Lung (tissue), 11 donors: ENCODE measurements at regions not wholly inside any gene's neighbourhood (a gene's known extent, or its start where the extent isn't known, plus 50 kb on each side); places are given as distances from the start of the nearest gene placed in this dataset.

Source experiments
- ATAC-seq: fragments of 200-7000 bp; cut with Tn5 transposase; one replicate; pipeline ENCODE4 v1.9.1; 2020; ENCODE audit warnings: moderate number of reproducible peaks; ENCODE audit not compliant: insufficient read depth, low FRiP score
- DNase-seq, 3 donors: peaks; one replicate each; pipeline ENCODE4 v3.0.0-alpha.2; 2013 to 2017
- H3K27ac ChIP-seq, 2 donors: one replicate each; pipeline ENCODE4 v1.5.1; 2013; ENCODE audit warnings: mild to moderate bottlenecking in 2 of 2, moderate library complexity in 2 of 2, control low read depth in 1 of 2, inconsistent platforms in 1 of 2, low read depth in 1 of 2, low read length in 1 of 2
- H3K27me3 ChIP-seq, 3 donors: one replicate each; pipeline ENCODE4 v1.5.1; 2013; ENCODE audit warnings: low read length in 2 of 3; ENCODE audit not compliant: control insufficient read depth in 3 of 3, insufficient read depth in 3 of 3
- H3K36me3 ChIP-seq, 4 donors: one replicate each; pipeline ENCODE4 v1.5.1; 2013; ENCODE audit warnings: low read length in 4 of 4, mild to moderate bottlenecking in 1 of 4, moderate library complexity in 1 of 4; ENCODE audit not compliant: control insufficient read depth in 4 of 4, insufficient read depth in 4 of 4
- H3K4me1 ChIP-seq, 5 donors: one replicate each; pipeline ENCODE4 v1.5.1; 2013; ENCODE audit warnings: low read length in 5 of 5, mild to moderate bottlenecking in 2 of 5, moderate library complexity in 1 of 5; ENCODE audit not compliant: control insufficient read depth in 5 of 5, insufficient read depth in 5 of 5
- H3K4me3 ChIP-seq: one replicate; pipeline ENCODE4 v1.5.1; 2013; ENCODE audit warnings: mild to moderate bottlenecking, control low read depth, moderate library complexity
- H3K9ac ChIP-seq, 2 donors: one replicate each; pipeline ENCODE4 v1.5.1; 2013; ENCODE audit warnings: low read length in 2 of 2, control low read depth in 1 of 2; ENCODE audit not compliant: insufficient read depth in 1 of 2
- H3K9me3 ChIP-seq, 4 donors: one replicate each; pipeline ENCODE4 v1.5.1; 2013; ENCODE audit warnings: low read length in 3 of 4, mild to moderate bottlenecking in 1 of 4, moderate library complexity in 1 of 4; ENCODE audit not compliant: control insufficient read depth in 4 of 4, insufficient read depth in 3 of 4
- CTCF ChIP-seq: IDR thresholded peaks from 2 replicates; pipeline ENCODE4 v1.5.1; 2012; ENCODE audit warnings: mild to moderate bottlenecking; ENCODE audit errors: control extremely low read depth, extremely low read depth
- WGBS, 2 donors: extraction: QIAGEN DNeasy Blood & Tissue Kit; methylation state at CpG; one replicate each; pipeline ENCODE4 v1.1.7; 2013; 5-methylcytosine and 5-hydroxymethylcytosine counted together
- donor health status: control.
- donor health status: control.
- donor health status: Bipolar disorder and iron deficiency.
- donor health status: healthy.
- donor health status: DM: yes; HTN: yes; CAD: no.

- Histone ChIP-seq H3K27me3 (no peaks in the 10 kb centered on the region), H3K4me1 (peaks cover 0 to 22% (median 8%) of the 10 kb centered on the region in 5 donors), H3K27ac (no peak overlapping the region), H3K9ac (no peak overlapping the region), H3K4me3 (no peak overlapping the region), H3K36me3 (no peaks in the 10 kb centered on the region), H3K9me3 (peaks cover 0 to 10% (median 3%) of the 10 kb centered on the region in 4 donors)
- ATAC-seq (no peak), DNase-seq (no peak)
- 92 to 96% methylated on average over 21 of the region's 21 CpGs for WGBS, 2 donors
- TF ChIP-seq CTCF, result no peak
Measured at GRCh38 chr2:239833269-239834109, 191.7 kb downstream of the NDUFA10 start.

- no peak overlapping the region for H3K4me3 ChIP-seq
- H3K27me3 ChIP-seq, result no peaks in the 10 kb centered on the region
- H3K9me3 ChIP-seq, result peaks cover 0 to 10% (median 3%) of the 10 kb centered on the region in 4 donors
- peaks cover 0 to 22% (median 8%) of the 10 kb centered on the region in 5 donors for H3K4me1 ChIP-seq
- no peak for DNase-seq
- H3K9ac ChIP-seq, result no peak overlapping the region
- H3K27ac ChIP-seq, result no peak overlapping the region
- no peak for TF ChIP-seq CTCF
- no peaks in the 10 kb centered on the region for H3K36me3 ChIP-seq
- ATAC-seq, result no peak
- 82 to 84% methylated on average over 19 of the region's 19 CpGs for WGBS, 2 donors
Measured at GRCh38 chr2:239832490-239833268, 192.5 kb downstream of the NDUFA10 start.

- Histone ChIP-seq H3K4me1 (peaks cover 0 to 22% (median 8%) of the 10 kb centered on the region in 5 donors), H3K4me3 (no peak overlapping the region), H3K9ac (no peak overlapping the region), H3K36me3 (no peaks in the 10 kb centered on the region), H3K9me3 (peaks cover 0 to 10% (median 3%) of the 10 kb centered on the region in 4 donors), H3K27me3 (no peaks in the 10 kb centered on the region), H3K27ac (no peak overlapping the region)
- no peak for ATAC-seq
- no peak for TF ChIP-seq CTCF
- no peak for DNase-seq
- 80 to 95% methylated on average over 4 of the region's 4 CpGs for WGBS, 2 donors
Measured at GRCh38 chr2:239831861-239832489, 193.2 kb downstream of the NDUFA10 start.
